Esophagus squamous epithelium (tissue), 4 donors: ENCODE measurements at regions not wholly inside any gene's neighbourhood (a gene's known extent, or its start where the extent isn't known, plus 50 kb on each side); places are given as distances from the start of the nearest gene placed in this dataset.

Source experiments
- POLR2A ChIP-seq, 4 donors: fragments of 450-650 bp; IDR thresholded peaks; one replicate each; pipeline ENCODE4 v1.6.1; 2017; ENCODE audit warnings: antibody characterized with exemption in 4 of 4, mild to moderate bottlenecking in 4 of 4, moderate library complexity in 3 of 4
- TF ChIP-seq, protein P1 (sequence below), 6 experiments: fragments of 450-650 bp in 4 of 6; fragments of 200-600 bp in 2 of 6; sonication (generic) in 2 of 6; IDR thresholded peaks; one replicate each; pipeline ENCODE4 v1.5.1; 2016 to 2019; ENCODE audit warnings: antibody characterized with exemption in 6 of 6, mild to moderate bottlenecking in 4 of 6, moderate library complexity in 4 of 6

DNA sequence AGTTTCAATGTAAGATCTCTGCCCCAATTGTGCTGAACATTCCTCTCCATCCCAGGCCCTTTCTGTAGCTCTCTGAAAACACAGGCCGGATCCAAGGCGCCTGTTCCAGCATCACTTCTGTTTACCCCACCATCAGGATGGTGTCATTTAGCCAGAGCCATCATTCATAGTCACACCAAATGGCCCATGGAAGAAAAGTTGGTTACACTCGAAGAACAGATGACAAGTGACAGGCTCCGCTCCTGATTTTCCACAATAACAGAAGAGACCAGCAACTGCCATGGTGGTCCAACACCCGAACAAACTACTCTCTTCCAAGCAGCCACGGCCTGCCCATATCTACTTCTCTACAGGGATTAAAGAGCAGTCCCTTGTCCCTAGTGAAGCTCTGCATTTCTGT, 59.9 kb upstream of the PROX1 start:
- TF ChIP-seq, protein P1, sequence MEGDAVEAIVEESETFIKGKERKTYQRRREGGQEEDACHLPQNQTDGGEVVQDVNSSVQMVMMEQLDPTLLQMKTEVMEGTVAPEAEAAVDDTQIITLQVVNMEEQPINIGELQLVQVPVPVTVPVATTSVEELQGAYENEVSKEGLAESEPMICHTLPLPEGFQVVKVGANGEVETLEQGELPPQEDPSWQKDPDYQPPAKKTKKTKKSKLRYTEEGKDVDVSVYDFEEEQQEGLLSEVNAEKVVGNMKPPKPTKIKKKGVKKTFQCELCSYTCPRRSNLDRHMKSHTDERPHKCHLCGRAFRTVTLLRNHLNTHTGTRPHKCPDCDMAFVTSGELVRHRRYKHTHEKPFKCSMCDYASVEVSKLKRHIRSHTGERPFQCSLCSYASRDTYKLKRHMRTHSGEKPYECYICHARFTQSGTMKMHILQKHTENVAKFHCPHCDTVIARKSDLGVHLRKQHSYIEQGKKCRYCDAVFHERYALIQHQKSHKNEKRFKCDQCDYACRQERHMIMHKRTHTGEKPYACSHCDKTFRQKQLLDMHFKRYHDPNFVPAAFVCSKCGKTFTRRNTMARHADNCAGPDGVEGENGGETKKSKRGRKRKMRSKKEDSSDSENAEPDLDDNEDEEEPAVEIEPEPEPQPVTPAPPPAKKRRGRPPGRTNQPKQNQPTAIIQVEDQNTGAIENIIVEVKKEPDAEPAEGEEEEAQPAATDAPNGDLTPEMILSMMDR (IDR thresholded peaks at IDR 0.05) = no peak
- TF ChIP-seq POLR2A (IDR thresholded peaks at IDR 0.05) = no peak
